SW480 (cell line): ENCODE measurements at regions not wholly inside any gene's neighbourhood (a gene's known extent, or its start where the extent isn't known, plus 50 kb on each side); places are given as distances from the start of the nearest gene placed in this dataset.

ENCODE experiments used
- DNase-seq: peaks from one replicate; pipeline ENCODE4 v3.0.0-alpha.2; 2016; ENCODE audit warnings: low spot score

- DNase-seq = no peak
Observed at GRCh38 chr1:222911866-222912265, 97.0 kb downstream of the DISP1 start.

GRCh38 chr1:222912730-222913129 is 97.9 kb downstream of the DISP1 start:
- DNase-seq = no peak

GRCh38 chr1:222914861-222915632 is 100.2 kb downstream of the DISP1 start:
- no peak for DNase-seq

- DNase-seq = no peak
Observed at GRCh38 chr1:222916100-222916499, 101.3 kb downstream of the DISP1 start.

GRCh38 chr1:222918801-222919477 is 104.1 kb downstream of the DISP1 start:
- DNase-seq = no peak

- DNase-seq = no peak
Observed at GRCh38 chr1:222919478-222919865, 104.6 kb downstream of the DISP1 start.

- no peak for DNase-seq
Observed at GRCh38 chr1:222920169-222920568, 105.3 kb downstream of the DISP1 start.

- no peak for DNase-seq
Observed at GRCh38 chr1:222921945-222922344, 107.1 kb downstream of the DISP1 start.

GRCh38 chr1:222923506-222923905 is 108.7 kb downstream of the DISP1 start:
- DNase-seq = no peak

GRCh38 chr1:222924136-222924706 is 109.4 kb downstream of the DISP1 start:
- no peak for DNase-seq

GRCh38 chr1:222926566-222926965 is 111.7 kb downstream of the DISP1 start:
- no peak for DNase-seq

GRCh38 chr1:222927031-222927430 is 112.2 kb downstream of the DISP1 start:
- no peak for DNase-seq

GRCh38 chr1:222928212-222928611 is 113.4 kb downstream of the DISP1 start:
- no peak for DNase-seq

- no peak for DNase-seq
Observed at GRCh38 chr1:222930070-222930469, 115.2 kb downstream of the DISP1 start.

- DNase-seq = no peak
Observed at GRCh38 chr1:222931023-222931422, 116.2 kb downstream of the DISP1 start.

GRCh38 chr1:222933273-222933672 is 118.4 kb downstream of the DISP1 start:
- no peak for DNase-seq

- no peak for DNase-seq
Observed at GRCh38 chr1:222935239-222935900, 120.5 kb downstream of the DISP1 start.

GRCh38 chr1:222936042-222936441 is 121.2 kb downstream of the DISP1 start:
- DNase-seq = no peak

- DNase-seq = no peak
Observed at GRCh38 chr1:222938986-222939385, 124.1 kb downstream of the DISP1 start.

GRCh38 chr1:222940095-222940494 is 125.3 kb downstream of the DISP1 start:
- DNase-seq = no peak

- no peak for DNase-seq
Observed at GRCh38 chr1:222940906-222941305, 126.1 kb downstream of the DISP1 start.

- DNase-seq = no peak
Observed at GRCh38 chr1:222941425-222941824, 126.6 kb downstream of the DISP1 start.

GRCh38 chr1:222946436-222946835 is 131.6 kb downstream of the DISP1 start:
- no peak for DNase-seq
